ENCODE measurements at regions not wholly inside any gene's neighbourhood (a gene's known extent, or its start where the extent isn't known, plus 50 kb on each side); places are given as distances from the start of the nearest gene placed in this dataset.

GRCh38 chr5:83864652-83865051, 144.0 kb upstream of the HAPLN1 start (continued):
- no peak for TF ChIP-seq MAX (IDR thresholded peaks at IDR 0.05)
- no peak for TF ChIP-seq CTCF (IDR thresholded peaks at IDR 0.05; ENCODE audit: control extremely low read depth in 1 of 3, insufficient read depth in 1 of 3, low read depth in 1 of 3, low read length in 3 of 3)
- TF ChIP-seq SP1 (IDR thresholded peaks at IDR 0.05; ENCODE audit: low read depth, low read length): no peak
- no peak for TF ChIP-seq RFX5 (IDR thresholded peaks at IDR 0.05; ENCODE audit: borderline replicate concordance, low read depth, low read length)
- no peak for TF ChIP-seq CHD1 (IDR thresholded peaks at IDR 0.05; ENCODE audit: low read depth, low read length)
- TF ChIP-seq HDAC6 (IDR thresholded peaks at IDR 0.05; ENCODE audit: low read depth, low read length): no peak
